ENCODE measurements at regions not wholly inside any gene's neighbourhood (a gene's known extent, or its start where the extent isn't known, plus 50 kb on each side); places are given as distances from the start of the nearest gene placed in this dataset.

GRCh38 chr5:147072622-147073021 lies 162.2 kb upstream of the STK32A start:
- TF ChIP-seq CTCF (IDR thresholded peaks at IDR 0.05), result no peak
- TF ChIP-seq POLR2A (IDR thresholded peaks at IDR 0.05), result no peak
